ENCODE measurements at regions not wholly inside any gene's neighbourhood (a gene's known extent, or its start where the extent isn't known, plus 50 kb on each side); places are given as distances from the start of the nearest gene placed in this dataset.

- TF ChIP-seq REST (IDR thresholded peaks at IDR 0.05; ENCODE audit: insufficient read depth in 1 of 2, low read depth in 2 of 2, low read length in 1 of 2) (no peak), CTCF (IDR thresholded peaks at IDR 0.05) (no peak), POLR2AphosphoS5 (IDR thresholded peaks at IDR 0.05; ENCODE audit: low read depth, low read length) (no peak), TCF7L2 (IDR thresholded peaks at IDR 0.05; ENCODE audit: low read depth, low read length) (no peak), SIN3A (IDR thresholded peaks at IDR 0.05; ENCODE audit: borderline replicate concordance, insufficient read depth, low read depth, low read length) (no peak)
These were observed 1203.4 kb downstream of the TBC1D22A start for GRCh38 chr22:47965896-47966295.

All from Panc1 (cell line).